NCI-H2029 (cell line): ENCODE measurements at regions not wholly inside any gene's neighbourhood (a gene's known extent, or its start where the extent isn't known, plus 50 kb on each side); places are given as distances from the start of the nearest gene placed in this dataset.

Experiments used
- DNase-seq: peaks from one replicate; lab custom pipeline; 2025; lab: John Stamatoyannopoulos, UW

DNA sequence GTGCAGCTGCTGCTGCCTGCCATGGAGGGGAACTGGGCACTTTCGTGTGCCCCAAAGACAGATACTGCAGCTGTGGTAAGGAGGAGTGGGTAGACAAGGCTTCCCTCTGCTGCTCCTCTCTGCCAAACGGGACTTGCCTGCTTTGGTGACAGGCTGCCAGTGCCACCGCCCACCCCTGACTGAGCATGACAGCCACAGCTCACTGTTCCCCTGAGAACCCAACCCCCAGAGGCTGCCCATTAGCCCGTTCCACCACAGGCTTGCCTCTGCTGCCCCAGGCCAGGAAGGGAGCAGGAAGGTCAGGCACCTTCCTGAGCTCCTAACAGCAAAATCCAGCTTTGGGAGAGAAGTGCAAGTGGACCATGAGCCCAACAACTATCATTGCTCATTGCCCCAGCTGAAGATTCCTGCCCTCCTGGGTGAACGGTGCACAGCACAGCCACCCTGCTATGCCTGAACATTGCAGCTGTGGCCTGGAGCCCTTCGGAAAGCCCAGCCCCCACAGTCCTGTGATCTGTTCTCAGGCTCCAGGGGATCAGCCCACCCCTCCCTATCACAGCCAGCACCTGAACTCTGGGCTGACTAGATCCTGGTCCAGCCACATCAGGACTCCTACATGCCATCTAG lies 58.7 kb upstream of the ANTXRL start:
- no peak for DNase-seq

DNA sequence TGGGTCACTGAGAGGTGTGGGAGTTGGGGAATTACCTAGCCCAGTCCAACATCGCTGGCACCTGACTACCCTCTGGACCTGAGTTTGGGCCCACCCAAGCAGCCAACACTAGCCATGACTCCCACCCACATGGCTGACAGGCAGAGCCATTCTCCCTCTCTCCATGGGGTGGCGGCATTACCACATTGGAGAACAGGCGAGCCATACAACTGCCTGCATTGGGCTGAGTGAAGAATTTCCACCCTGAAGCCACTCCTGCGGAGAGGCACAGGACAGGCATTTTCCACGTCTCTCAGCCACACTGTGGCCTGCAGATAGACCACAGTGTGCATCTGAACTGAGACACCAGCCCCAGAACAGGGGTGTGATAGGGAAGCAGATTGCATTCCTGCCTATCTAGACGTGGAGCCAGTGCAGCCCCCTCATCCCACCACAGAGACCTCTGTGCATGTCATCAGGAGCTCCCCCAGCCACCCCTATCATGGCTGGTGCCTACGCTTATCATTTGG lies 58.2 kb upstream of the ANTXRL start:
- peak; percentile 23 for DNase-seq

DNA sequence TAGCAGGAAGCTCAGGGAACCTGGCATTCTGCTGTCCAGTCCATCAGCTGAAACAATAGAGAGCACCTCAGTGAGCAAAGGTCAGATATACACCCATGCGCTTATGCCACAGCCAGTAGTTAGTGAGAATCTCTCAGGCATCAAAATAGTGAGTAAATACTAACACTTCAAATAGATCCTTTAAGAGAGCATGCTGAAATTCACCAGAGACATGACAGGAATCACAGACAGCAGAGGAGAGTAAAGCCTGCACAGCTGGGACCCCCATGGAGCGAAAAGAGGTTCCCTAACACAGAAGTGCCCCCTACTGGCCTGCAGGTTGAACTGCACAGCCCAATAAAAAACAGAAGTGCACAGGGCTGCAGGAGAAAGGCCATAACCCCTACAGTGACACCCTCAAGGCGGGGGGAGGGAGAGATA lies 57.6 kb upstream of the ANTXRL start:
- no peak for DNase-seq

DNA sequence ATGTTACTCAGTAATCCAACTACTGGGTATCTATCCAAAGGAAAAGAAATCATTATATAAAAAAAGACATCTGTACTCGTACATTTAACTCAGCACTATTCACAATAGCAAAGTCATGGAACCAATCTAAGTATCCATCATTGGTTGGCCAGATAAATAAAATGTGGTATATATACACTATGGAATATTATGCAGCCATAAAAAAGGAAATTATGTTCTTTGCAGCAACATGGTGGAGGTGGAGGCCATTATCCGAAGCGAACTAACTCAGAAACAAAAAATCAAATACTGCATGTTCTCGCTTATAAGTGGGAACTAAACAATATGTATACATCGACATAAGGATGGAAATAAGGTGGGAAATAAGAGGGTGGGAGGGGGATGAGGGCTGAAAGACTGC lies 56.2 kb upstream of the ANTXRL start:
- no peak for DNase-seq

DNA sequence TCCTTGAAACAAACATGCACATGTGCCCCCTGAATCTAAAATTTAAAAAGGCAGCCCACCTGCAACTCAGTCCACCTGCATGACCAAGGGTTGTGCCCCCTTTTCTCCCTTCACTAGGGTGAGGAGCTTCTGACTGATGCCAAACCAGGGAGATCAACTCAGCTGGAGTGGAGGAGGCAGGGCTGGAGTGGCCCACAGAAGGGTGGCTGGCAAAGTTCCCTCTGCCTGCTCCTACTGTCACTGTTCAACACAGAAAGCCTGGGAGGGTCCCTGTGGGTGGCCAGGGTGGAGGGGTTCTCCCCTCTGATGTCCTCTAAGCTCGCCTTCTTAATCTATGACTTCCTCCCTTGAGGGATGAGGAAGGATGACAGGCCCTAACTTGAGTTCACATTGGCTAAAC lies 55.7 kb upstream of the ANTXRL start:
- no peak for DNase-seq

DNA sequence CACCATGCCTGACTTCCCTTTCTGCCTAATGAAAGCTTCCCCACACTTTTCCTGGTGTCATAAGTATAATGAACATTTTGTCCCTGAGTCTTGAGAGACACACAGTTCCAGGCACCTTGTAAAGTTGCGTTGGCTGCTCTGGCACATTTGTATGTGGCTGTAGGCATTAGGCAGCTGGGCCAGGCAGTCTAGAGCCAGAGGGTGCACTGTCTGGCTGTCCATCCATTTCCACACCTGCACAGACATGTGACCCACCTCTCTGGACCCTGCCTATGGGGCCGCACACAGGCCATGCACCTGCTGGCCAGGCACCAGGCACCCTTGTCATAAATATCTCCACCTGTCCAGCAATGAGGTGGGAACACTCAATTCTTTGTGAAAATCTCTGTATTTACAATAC lies 54.7 kb upstream of the ANTXRL start:
- no peak for DNase-seq

DNA sequence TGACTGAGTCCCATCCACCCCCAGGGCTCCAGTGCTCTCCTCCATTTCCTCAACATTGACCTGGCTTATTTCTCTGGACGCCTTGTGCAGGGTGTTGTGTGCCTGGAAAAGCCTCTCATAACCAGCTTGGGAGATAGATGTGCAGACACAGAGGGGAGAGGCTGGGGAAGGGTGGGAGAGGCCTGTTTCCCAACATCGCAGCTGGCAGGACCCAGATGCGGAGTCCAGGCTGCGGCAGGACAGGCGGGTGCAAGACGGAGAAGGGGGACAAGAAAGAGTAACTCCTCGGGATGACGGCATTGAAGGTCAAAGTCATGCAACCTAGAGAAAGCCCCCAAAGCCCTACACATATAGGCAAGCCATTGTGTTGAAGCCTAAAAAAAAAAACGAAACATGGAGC lies 54.1 kb upstream of the ANTXRL start:
- DNase-seq = no peak

DNA sequence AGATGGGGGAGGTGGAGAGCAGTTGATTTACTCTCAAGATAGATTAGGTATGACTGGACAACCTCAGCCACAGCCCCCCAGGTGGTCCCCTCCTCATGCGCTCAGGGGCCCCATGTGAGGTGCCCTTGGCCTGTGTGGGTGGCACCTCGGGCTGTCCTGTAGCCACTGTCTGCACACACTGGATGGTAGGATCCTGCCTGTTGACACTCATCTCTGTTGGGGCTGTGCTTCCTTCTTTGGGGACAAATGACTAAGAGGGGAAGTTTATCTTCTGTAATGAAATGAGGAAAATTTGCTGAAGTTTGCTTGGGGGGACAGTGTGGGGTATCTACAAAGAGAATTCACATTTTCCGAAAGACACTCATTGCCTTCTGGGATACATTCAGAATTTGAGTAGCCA lies 53.6 kb upstream of the ANTXRL start:
- no peak for DNase-seq

DNA sequence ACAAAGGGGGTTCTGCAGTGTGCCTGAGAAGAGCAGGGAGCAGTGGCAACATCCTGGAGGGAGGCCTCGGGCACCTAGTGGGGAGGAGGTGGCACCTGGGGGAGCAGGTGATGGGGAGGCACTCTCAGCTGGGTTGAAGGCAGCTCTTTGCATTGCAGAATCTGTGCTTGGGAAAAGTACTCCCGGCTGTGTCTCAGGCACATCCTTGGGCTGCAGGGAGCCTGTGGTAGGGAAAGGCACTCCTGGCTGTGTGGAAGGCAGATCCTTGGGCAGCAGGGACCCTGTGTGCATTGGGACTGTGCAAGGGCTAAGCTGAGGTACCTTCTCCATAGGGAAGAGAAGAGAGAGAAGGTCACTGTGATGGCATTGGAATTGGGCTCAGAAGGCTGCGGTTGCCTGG lies 52.8 kb upstream of the ANTXRL start:
- DNase-seq = no peak

DNA sequence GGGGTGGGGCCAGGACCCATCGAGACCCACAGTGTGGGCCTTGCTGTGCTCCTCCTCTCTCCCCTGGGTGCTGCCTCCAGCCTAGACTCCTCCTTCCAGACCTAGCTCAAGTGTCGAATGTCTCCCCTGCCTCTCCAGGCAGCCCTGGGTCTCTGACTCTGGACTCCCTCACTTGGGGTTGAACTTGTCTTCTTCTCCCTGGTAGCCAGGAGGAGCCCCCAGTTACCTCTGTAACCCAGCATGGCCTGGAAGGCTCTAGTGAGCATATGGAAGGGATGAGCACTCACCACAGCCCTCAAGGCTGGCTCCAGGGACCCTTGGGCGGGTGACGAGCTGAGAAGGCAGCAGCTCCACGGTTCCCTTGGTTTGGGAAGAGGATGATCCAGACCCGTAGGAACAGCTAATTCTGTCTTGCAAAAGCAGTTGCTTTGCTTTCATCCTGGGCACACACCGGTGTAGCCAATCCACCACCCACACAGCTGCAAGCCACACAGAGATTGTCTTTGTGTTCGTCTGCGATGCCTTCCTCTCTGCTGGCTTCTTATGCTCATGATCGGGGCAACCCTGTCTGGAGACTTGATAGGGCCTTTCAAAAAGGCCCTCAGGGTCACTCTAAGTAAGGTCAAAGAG lies 52.3 kb upstream of the ANTXRL start:
- DNase-seq = no peak

DNA sequence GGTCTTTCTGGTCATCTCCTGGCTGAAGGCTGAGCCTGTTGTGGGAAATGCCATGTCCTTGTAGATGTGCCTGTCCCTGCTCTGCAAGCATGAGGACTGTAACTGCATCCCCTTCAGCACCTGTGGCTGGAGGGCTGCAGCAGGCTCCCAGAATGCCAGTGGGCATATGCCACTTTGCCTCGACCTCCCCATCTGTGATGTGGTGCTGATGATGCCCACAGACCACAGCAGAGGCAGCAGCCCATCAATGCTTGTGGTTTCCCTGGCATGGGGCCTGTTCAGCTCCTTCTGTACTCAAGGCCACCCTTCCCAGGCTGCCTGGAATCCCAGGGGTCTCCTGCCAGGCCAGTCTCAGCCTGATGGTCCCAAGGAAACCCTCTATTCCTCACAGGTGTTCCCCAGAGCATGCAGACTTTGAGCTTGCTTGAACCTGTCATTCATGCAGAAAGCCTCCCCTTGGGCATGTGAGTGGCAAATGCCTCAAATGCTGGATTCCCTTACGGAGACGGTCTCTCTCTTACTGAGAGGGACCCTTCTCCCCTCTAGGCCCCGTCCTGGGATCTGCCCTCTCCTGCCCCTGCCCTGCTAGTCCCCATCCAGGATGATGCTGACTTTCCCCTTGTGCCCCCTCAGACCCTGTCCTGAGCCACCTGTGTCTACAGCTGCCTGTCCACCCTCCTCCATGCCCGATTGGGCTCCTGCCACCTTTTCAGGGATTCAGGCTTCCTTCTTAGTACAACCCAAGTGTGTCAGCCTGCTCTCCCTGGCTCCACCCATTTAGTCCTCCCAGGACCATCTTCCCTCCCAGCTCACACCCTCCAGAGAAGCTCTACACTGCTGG lies 50.9 kb upstream of the ANTXRL start:
- DNase-seq = no peak

DNA sequence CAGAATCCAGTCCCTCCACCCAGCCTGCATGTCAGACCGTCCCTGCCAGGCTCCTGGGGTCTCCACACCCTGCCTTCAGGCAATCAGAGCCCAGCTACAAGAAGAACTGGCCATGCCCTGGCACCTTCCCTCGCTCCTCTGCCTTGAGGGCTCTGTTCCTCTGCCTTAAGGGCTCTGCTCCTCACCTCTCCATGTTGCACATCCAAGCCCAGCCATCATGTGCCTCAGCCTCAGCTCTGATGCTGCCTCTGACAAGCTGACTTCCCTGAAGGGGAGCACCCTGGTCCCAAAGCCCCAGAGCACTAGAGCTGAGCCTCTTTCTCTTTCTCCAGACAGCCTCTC lies 50.3 kb upstream of the ANTXRL start:
- DNase-seq = no peak

DNA sequence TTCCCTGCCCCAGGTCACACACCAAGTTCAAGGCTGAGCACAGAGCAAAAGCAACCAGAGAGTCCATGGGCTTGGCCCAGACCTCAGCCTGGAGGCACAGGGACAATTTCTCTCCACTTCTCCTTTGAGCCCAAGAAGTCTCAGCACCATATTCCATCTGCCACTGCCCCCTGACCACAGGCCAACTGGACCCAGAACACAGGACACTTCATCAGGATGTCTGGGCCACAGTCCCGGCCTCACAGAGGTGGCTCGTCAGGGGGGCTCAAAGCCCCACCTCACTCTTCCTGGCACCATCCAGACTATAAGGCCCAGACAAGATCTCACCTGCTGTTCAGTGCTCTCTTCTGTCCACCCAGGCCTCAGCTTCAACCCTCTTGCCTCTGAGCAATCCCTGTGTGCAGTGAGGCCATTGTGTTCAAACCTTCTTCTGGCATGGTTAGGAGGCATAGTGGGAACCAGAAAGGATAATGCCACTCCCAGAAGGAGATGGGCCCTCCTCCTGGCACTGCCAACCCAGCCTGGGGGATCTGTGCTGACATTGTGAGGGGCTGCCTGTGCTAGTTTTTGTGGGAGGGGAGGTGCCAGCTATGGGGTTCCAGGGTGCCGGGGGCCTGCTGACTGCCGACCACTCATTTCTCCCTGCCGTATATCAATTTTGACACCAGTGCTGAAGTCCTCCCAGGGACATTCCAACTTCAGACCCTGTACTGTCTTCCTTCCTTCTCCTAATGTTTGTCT lies 49.7 kb upstream of the ANTXRL start:
- no peak for DNase-seq
